Muscle of arm (tissue), 1 donor: ENCODE measurements at regions not wholly inside any gene's neighbourhood (a gene's known extent, or its start where the extent isn't known, plus 50 kb on each side); places are given as distances from the start of the nearest gene placed in this dataset.
"Not testable (repeated sequence)": the region's sequence is repeated elsewhere in the genome, so short reads cannot be mapped to it uniquely, and the experiment has no call there.

Experiments
- DNase-seq: peaks from one replicate; pipeline ENCODE4 v3.0.0-alpha.2; 2013

DNA sequence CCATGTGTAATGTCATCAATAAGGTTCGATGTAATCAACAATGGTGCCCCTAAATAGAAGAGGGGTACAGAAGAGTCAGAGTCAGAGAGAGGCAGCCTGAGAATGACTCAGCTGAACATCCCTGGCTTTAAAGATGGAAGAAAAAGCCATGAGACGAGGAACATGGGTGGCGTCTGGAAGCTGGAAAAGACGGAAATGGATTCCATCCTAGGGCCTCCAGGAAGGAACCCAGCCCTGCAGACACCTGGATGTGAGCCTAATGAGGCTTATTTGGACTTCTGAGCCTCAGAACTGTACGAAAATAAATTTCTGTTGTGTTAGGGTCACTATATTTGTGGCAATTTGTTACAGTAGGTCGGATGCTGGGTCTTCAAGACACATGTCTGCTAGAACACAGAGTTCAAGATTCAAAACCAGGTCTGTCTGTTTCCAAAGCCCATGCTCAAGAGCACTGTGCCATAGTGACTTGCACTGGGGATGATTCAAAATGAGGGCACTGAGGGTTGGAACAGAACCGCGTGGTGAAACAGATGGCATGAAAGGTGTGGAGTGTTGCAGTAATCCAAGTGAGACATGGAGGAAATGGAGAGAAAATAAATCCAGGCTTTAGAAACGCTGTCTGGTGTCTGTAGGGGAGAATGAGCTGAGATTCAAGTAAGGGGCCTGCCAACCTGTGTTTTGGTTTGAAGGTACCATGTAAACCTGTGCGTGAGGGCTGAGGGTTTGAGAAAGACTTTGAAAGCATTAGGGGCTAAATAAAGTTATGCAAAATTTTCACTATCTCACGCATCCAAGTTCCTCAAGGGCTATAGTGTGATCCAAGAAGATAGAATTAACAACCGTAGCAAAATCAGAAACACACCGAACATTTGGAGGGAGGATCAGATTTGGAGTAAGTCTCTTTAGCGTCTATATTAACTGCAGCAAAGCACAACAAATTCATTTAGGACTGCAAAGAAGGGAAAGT is 849.1 kb upstream of the AUTS2 start:
- no peak for DNase-seq

DNA sequence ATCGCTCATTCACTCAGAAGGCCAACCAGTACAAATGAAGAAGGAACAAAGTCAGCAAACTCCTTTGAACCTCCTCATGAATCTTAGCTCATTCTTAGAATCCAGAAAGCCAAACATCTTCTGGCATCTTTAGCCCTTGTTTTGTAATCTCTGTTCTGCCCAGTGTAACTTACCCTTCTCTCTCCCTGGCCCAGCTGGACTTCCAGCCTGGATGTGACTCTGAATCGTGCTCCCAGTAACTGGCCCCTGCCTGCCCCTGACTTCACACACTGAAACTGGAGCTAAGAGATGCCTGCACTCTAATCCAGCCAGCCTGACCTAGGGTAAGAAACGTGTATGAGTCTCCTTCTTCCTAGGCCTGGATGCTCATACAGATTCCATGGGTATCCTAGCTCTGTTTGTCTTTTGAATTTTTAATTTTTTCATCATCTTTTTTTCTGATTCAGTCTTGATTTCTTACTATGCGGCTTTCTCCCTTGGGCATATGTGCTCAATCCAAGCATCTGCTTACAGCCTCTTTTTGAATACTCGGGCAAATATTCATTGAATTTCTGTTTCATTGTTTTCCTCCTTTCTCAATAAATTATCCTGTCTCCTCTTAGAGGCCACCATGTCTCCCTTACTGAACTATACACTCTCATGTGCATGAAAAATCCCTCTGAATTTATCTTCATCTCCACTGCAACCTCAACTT is 845.6 kb upstream of the AUTS2 start:
- peak; percentile 15 for DNase-seq

DNA sequence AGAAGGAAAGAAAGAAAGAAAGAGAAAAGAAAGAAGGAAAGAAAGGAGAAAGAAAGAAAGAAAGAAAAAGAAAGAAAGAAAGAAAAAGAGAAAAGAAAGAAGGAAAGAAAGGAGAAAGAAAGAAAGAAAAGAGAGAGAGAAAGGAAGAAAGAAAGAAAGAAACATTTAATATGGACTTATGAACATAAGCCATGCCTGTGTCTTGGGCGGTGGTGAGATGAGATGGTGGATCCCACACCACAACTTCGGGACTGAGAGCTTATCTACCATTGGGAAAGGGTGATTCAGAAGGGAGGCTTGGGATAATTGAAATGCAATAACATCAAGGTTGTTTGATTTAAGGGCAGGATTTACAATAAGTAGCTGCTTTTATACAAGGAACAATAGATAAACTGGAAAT is 843.9 kb upstream of the AUTS2 start:
- no peak for DNase-seq

DNA sequence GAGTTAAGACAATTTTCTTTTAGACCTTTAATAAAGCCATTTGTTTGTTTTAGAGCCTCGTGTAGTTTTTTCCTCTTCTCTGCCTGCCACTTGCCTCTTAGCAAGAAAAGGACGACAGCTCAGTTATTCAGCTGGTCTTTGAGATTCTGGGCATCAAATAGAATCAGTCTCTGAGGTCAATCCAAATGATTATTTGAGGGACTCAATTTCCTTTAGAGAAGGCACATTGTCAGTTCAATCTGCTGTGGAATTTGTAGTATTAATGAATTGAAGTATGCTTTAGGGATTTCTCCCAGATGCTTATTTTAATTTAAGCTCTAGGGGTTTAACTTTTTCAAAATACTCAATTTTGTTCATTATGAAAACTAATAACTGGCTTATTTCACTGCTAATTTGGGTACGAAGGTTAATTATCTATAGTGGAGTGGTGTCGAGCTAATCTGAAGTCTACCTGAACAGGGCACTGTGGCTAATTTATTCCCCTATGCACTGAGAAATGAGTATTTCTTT is 841.2 kb upstream of the AUTS2 start:
- DNase-seq: no peak

DNA sequence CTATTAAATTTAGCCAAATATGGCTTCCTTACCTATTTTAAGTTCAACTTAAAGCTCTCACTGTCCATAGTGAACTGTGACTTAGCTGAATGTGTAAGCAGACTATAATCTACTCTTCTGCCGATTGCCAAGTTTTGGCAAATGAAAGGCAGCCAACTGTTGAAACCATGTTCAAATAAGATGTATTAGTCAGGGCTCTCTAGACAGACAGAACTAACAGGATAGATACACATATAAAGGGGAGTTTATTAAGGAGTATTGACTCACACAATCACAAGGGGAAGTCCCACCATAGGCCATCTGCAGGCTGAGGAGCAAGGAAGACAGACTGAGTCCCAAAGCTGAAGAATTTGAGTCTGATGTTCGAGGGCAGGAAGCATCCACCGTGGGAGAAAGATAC is 837.7 kb upstream of the AUTS2 start:
- DNase-seq: no peak

DNA sequence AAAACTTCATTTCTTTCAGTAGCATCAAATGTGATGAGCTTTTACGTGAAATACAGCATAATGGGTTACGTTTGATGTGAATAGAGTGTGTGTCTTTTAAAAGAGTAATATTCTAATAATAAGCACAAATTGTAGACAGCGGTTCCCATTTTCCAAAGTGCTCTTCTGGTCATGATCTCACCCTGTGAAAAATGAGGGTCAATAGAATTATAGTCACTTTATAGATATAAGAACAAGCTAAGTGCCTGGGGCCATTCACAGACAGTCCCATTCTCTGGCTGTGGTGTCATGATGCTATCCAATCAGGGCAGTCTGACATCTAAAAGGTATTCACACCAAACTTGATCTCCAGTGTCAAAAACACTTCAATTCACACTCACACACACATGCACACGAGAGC is 830.8 kb upstream of the AUTS2 start:
- DNase-seq: no peak

DNA sequence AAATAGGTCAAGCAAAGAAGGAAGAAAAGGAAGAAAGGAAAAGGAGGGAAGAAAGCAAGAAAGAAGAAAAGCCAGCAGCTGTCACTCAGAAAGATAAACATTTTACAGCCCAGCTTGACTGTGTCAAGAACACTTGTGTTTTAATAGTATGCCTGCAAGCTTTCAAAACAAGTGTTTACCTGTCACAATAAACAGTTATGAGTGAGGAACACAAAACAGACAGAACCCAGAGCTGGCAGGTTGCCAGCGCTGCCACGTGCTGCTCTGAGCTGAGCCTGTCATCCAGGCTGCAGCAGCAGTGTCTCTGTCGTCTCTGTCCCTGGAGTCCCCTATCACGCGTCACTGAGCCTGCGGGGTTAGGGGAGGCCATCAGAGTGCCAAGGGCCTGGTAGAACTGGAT is 827.6 kb upstream of the AUTS2 start:
- no peak for DNase-seq

DNA sequence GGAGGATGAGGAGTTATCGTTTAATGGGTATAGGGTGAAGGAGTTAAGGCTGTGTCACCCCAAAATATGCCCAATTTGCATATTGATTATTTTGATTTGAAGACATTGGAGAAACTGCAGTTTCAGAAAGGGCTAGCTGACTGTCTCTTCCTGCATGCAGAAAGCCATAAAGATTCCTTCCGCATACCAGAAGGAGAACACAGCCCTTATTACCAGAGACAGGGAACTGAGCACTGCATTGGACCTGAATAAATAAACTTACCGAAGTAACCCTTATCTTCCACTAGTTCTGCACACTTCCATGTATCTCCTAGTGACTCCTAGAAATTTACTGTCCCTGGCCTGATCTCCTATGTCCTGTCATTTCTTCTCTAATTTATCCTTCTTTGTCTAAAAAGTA is 821.9 kb upstream of the AUTS2 start:
- DNase-seq: no peak

DNA sequence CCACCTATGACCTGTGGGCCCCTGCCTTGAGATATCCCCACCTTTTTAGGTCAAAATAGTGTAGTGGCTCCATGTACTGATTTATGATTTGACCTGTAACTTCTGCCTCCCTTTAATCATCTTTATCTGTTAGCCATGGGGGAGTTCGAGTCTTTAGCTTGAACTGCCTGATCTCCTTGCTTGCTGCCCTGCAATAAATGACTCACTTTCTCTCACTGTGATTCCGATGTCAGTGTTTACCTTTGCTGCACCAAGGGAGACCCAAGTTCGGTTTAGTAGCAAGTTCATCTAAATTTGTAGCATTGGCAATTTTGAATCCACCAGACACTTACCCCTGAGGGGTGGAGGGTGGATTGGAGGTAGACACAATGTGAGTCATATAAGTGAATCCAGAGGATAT is 814.6 kb upstream of the AUTS2 start:
- DNase-seq: no peak

DNA sequence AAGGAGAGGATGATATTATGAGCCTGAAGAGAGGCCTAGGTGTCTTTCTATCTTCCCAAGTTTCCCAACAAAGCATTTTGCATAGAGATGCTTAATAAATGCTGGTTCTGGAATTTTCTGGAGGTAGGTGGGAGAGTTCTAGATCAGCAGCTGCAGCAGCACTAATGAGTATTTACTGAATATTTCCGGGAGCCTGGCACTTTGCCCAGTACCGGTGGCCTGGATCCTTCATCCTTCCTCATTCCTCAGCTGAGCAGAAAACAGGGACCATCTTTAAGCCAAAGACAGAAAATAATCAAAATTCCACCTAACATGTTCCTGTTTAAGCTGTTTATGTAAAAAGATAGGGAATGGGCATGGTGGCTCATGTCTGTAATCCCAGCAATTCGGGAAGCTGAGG is 813.2 kb upstream of the AUTS2 start:
- no peak for DNase-seq

DNA sequence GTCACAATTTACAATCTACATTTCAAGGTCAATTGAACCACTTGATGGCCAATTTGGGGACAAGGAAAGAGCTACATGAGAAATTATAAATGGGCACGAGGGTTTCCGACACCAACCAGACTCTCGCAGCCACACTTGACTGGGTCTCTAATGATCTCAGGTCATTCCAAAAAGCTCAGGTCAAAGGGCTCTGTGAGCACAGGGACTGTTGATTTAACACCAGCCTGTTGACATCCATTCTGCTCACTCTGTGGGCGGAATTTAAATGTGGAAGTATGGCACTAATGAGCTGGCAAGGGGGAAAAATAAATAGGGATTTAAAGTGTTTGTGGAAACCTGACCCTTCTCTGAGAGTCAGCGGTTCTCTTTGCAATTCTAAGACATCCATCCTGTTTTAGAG is 810.7 kb upstream of the AUTS2 start:
- no peak for DNase-seq

DNA sequence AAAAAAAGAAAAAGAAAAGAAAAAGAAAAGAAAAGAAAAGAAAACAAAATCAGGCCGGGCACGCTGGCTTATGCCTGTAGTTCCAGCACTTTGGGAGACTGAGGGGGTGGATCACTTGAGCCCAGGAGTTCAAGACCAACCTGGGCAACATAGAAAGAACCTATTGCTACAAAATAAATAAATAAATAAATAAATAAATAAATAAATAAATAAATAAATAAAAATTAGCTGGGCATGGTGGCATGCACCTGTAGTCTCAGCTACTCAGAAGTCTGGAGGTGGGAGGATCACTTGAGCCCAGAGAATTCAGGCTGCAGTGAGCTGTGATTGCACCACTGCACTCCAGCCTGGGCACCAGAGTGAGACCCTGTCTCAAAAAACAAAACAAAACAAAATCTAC is 809.7 kb upstream of the AUTS2 start:
- DNase-seq: not testable (repeated sequence)

DNA sequence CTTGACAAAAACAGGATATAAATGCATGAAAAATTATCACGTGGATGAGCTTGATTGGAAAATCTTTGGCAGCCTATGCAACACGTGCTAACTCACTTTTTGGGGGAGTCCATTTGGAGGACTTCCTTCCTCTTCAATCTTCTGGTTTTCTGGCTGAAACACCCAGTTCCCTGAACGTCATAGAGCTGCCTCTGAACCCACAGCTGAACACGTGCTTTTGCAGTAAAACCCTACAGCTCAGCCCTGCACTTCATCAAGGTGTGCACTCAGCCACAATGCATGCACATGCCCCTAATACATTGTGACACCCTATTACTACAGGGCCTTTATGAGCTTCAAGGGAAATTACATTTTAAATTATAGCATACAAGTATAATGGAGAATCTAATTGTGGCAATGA is 808.7 kb upstream of the AUTS2 start:
- no peak for DNase-seq

DNA sequence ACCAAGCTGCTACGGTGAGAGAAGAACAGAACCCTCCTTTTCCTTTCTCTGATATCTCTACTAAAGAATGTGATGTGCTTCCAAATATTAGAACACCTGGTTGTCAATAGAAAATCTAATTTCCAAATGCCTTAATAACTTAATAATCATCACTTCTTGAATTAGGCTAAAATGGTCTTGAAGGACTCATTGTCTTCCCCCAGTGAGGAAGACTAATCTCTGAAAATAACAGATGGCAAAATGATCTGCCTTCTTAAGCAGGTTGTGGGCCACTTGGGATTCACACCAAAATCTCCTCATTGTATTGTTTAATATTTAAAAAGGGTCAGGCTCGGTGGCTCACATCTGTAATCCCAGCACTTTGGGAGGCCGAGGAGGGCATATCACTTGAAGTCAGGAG is 805.9 kb upstream of the AUTS2 start:
- DNase-seq: no peak

DNA sequence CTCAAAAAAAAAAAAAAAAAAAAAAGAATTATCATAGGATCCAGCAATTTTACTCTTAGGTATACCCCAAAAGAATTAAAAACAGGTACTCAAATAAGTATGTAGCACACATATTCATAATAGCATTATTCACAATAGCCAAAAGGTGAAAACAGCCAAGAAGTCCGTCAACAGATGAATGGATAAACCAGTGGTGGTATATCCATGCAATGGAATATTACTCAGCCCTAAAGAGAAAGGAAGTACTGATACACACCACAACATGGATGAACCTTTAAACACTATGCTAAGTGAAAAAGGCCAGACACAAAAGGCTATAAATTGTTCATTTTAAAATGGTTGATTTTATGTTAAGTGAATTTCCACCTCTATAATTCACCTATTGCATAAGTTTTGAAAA is 804.8 kb upstream of the AUTS2 start:
- no peak for DNase-seq

DNA sequence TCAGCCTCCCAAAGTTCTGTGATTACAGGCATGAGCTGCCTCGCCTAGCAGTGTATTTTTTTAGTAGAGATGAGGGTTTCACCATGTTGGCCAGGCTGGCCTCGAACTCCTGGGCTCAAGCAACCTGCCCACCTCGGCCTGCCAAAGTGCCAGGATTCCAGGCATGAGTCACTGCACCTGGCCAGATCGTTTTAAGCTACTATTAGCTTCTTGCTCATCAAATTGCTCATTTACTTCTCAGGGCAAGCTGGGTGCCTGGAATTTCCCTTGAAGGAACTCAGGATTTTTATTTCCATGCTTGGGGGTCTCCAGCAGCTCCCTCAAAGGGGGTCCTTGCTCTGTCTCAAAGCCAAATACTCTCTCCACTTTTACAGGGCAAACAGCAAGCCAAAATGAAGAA is 798.0 kb upstream of the AUTS2 start:
- no peak for DNase-seq

DNA sequence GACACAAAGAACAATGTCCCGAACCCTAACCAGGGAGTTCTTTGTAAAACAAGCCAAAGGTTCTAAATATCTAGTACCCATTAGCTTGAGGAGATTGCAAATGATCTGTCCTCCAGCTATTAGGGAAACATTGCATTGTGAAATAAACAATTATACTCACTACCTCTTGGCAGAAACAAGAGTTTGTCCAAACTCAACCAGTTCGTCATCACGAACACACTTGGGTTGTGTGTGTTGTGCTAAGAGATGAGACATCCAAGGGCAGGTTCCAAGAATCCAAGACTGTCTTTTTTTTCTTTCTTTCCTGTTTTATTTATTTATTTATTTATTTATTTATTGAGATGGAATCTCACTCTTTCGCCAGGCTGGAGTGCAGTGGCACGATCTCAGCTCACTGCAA is 793.1 kb upstream of the AUTS2 start:
- DNase-seq: no peak

DNA sequence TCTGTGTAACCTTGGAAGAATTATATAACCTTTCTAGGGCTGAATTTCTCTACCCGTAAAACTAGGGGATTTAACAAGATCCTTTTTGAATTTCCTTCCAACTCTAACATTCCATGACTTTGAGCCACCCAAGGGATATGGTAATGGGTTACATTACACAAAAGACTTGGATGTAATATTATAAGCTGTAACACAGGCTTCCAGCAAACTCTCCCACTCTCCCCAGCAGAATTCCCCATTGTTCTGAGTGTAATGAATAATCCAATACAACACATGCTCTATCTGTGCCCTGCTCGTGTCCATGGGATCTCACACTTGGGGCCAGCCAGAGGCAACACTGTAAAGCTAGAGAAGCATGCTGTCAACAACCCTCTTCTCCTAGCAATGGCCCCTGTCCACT is 790.6 kb upstream of the AUTS2 start:
- peak; percentile 33 for DNase-seq

DNA sequence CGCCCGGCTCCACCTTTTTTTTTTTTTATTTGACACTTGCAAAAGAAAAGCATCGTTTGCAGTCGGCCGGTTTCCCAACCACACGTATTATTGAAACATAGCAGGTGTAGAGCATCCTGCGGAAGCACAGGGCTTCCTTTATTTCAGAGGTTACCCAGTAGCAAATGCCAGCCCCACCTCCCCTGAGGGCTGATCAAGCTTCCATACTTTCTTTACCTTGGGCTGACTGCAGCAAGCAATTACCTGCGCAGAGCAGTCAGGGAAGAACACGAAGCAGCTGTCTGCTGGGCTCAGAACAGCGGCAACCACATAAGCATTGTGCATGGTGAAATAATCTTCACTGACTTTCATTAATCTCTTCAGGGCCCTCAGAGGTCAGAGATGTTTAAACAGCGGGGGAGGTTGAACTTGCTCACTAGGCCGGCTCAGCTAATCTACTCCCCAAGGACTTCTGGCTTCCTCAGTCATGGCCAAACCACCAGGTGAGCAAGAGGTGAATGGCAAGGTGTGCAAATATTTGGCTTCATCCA is 784.7 kb upstream of the AUTS2 start:
- DNase-seq: no peak

DNA sequence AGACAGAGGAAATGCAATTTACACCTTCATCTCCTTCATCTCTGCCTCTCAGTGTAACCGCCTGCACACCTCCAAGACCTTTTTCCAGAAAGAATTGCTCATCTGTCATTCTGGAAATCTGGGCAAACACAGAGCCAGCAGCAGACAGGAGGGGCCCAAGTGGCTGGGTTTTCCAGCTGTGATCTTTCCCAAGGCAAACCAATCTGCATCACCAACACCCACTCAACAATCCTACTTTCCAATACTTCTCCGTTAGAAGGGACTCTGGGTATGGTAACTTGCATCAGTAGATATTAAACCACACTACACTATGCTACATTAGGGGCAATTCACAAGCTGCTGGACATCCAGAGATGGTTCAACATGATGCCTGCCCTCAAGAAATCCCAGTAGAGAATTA is 781.8 kb upstream of the AUTS2 start:
- DNase-seq: no peak

DNA sequence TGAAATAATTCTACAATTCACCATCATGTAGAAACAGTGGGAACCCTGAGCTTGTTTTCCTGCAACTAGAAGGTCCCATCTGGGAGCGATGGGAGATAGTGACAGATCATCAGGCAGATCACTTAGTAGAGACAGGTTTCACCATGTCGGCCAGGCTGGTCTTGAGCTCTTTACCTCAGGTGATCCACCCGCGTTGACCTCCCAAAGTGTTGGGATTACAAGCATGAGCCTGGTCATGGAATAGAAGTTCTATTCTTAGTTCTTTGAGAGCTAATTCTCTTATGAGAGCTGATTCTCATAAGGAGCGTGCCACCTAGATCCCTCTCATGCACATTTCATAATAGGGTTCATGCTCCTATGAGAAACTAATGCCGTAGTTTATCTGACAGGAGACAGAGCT is 778.0 kb upstream of the AUTS2 start:
- no peak for DNase-seq

DNA sequence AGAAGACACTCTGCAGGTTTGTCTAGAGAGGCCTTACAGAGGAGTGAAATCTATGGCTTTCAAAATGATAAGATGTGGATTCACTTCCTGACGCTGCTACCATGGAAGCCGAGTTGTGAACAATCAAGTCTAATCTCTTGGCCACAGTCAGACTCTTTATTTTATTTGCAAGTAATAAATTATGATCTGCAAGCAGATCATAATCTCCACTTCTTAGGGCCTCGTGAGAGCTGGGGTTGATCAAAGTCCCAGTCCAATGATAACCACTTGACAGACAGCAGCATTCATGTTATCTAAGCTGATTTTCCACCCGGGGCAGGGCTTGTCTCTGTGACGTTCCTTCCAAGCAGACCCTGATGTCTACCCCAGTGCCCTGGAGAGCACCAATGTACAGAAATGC is 776.4 kb upstream of the AUTS2 start:
- no peak for DNase-seq
